ENCODE measurements at regions not wholly inside any gene's neighbourhood (a gene's known extent, or its start where the extent isn't known, plus 50 kb on each side); places are given as distances from the start of the nearest gene placed in this dataset.

- Histone ChIP-seq H3K4me1 (peaks cover 59% of the 10 kb centered on the region), H3K79me2 (no peaks in the 10 kb centered on the region), H3K27me3 (ENCODE audit: control insufficient read depth, insufficient read depth, low read length) (no peaks in the 10 kb centered on the region), H3K4me2 (ENCODE audit: low read length) (no peak overlapping the region), H3K9me3 (ENCODE audit: control insufficient read depth, low read length) (no peaks in the 10 kb centered on the region), H3K4me3 (ENCODE audit: low read depth, low read length) (no peak overlapping the region), H3K36me3 (ENCODE audit: control insufficient read depth, insufficient read depth, low read length) (no peaks in the 10 kb centered on the region), H2AFZ (peak overlapping the region; percentile 53), H3K27ac (peak overlapping the region; percentile 99), H3K9ac (no peak overlapping the region)
- TF ChIP-seq CTCF (IDR thresholded peaks at IDR 0.05) = no peak
Observed at GRCh38 chrX:69107231-69107739, 58.0 kb downstream of the PJA1 start.

GRCh38 chrX:69104756-69105434 is 60.4 kb downstream of the PJA1 start:
- no peaks in the 10 kb centered on the region for H3K27me3 ChIP-seq (ENCODE audit: control insufficient read depth, insufficient read depth, low read length)
- no peak for TF ChIP-seq CTCF (IDR thresholded peaks at IDR 0.05)
- H3K4me2 ChIP-seq (ENCODE audit: low read length) = peak overlapping the region; percentile 38
- peaks cover 65% of the 10 kb centered on the region for H3K4me1 ChIP-seq
- H3K9ac ChIP-seq = no peak overlapping the region
- no peak overlapping the region for H3K4me3 ChIP-seq (ENCODE audit: low read depth, low read length)
- peak overlapping the region; percentile 45 for H2AFZ ChIP-seq
- no peaks in the 10 kb centered on the region for H3K9me3 ChIP-seq (ENCODE audit: control insufficient read depth, low read length)
- no peaks in the 10 kb centered on the region for H3K79me2 ChIP-seq
- no peaks in the 10 kb centered on the region for H3K36me3 ChIP-seq (ENCODE audit: control insufficient read depth, insufficient read depth, low read length)
- peak overlapping the region; percentile 99 for H3K27ac ChIP-seq

- Histone ChIP-seq H3K9ac (no peak overlapping the region), H3K27me3 (ENCODE audit: control insufficient read depth, insufficient read depth, low read length) (no peaks in the 10 kb centered on the region), H3K79me2 (no peaks in the 10 kb centered on the region), H3K4me3 (ENCODE audit: low read depth, low read length) (no peak overlapping the region), H3K4me1 (peaks cover 61% of the 10 kb centered on the region), H3K36me3 (ENCODE audit: control insufficient read depth, insufficient read depth, low read length) (no peaks in the 10 kb centered on the region), H2AFZ (no peak overlapping the region), H3K9me3 (ENCODE audit: control insufficient read depth, low read length) (no peaks in the 10 kb centered on the region), H3K4me2 (ENCODE audit: low read length) (no peak overlapping the region), H3K27ac (peak overlapping the region; percentile 99)
- no peak for TF ChIP-seq CTCF (IDR thresholded peaks at IDR 0.05)
Observed at GRCh38 chrX:69103539-69103938, 61.7 kb downstream of the PJA1 start.

- no peak overlapping the region for H3K9ac ChIP-seq
- TF ChIP-seq CTCF (IDR thresholded peaks at IDR 0.05) = no peak
- peaks cover 52% of the 10 kb centered on the region for H3K4me1 ChIP-seq
- no peaks in the 10 kb centered on the region for H3K27me3 ChIP-seq (ENCODE audit: control insufficient read depth, insufficient read depth, low read length)
- H3K9me3 ChIP-seq (ENCODE audit: control insufficient read depth, low read length) = no peaks in the 10 kb centered on the region
- no peak overlapping the region for H3K4me3 ChIP-seq (ENCODE audit: low read depth, low read length)
- H3K4me2 ChIP-seq (ENCODE audit: low read length) = no peak overlapping the region
- no peaks in the 10 kb centered on the region for H3K79me2 ChIP-seq
- H3K27ac ChIP-seq = peak overlapping the region; percentile 99
- H3K36me3 ChIP-seq (ENCODE audit: control insufficient read depth, insufficient read depth, low read length) = no peaks in the 10 kb centered on the region
- no peak overlapping the region for H2AFZ ChIP-seq
Observed at GRCh38 chrX:69102612-69103194, 62.5 kb downstream of the PJA1 start.

Data from parathyroid adenoma (tissue), 2 donors.